Fibroblast of villous mesenchyme (primary cell): ENCODE measurements at regions not wholly inside any gene's neighbourhood (a gene's known extent, or its start where the extent isn't known, plus 50 kb on each side); places are given as distances from the start of the nearest gene placed in this dataset.

Experiments
- DNase-seq: peaks from one replicate; pipeline ENCODE4 v3.0.0-alpha.2; 2010; ENCODE audit warnings: low read depth
- H3K4me3 ChIP-seq: 2 replicates; pipeline ENCODE4 v1.5.1; 2011; ENCODE audit warnings: low read depth, mild to moderate bottlenecking, low read length
- TF ChIP-seq, protein P1 (sequence below): IDR thresholded peaks from 2 replicates; pipeline ENCODE4 v1.5.1; 2012; ENCODE audit warnings: low read depth, mild to moderate bottlenecking, low read length; ENCODE audit not compliant: insufficient read depth

DNA sequence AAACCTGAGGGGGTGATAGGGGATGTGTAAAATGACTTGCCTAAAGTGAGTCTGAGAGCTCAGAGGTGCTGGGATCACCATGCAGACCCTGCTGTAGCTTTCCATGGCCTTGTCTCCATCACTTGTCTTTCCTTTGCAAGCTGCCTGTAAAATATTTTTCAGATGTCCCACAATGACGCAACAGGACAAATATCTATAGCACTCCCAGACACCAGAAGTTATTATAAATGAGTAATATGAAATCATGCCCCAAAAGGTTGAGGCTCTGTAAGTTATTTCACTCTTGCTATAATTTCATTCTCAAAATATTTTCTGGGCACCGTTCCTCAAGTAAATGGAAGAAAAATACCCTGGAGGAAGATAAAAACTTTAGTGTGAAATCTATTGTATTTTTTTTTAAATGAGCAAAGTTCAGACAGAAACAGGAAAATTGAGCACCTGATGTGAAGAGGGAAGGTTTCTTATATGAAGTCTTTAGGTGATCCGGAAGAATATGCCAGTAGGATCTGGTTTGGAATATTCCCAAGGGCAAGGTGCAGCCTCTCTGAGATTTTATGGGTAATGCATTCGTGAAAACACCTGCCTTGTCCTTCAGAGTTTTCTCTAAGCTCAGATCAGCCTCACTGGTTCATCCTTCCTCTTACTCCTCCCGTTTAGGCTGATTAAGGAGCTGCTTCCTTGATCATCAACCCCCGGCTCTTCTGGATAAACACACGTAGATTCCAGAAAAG lies 138.3 kb upstream of the DMAC1 start:
- no peak overlapping the region for H3K4me3 ChIP-seq
- TF ChIP-seq, protein P1, sequence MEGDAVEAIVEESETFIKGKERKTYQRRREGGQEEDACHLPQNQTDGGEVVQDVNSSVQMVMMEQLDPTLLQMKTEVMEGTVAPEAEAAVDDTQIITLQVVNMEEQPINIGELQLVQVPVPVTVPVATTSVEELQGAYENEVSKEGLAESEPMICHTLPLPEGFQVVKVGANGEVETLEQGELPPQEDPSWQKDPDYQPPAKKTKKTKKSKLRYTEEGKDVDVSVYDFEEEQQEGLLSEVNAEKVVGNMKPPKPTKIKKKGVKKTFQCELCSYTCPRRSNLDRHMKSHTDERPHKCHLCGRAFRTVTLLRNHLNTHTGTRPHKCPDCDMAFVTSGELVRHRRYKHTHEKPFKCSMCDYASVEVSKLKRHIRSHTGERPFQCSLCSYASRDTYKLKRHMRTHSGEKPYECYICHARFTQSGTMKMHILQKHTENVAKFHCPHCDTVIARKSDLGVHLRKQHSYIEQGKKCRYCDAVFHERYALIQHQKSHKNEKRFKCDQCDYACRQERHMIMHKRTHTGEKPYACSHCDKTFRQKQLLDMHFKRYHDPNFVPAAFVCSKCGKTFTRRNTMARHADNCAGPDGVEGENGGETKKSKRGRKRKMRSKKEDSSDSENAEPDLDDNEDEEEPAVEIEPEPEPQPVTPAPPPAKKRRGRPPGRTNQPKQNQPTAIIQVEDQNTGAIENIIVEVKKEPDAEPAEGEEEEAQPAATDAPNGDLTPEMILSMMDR: no peak
- DNase-seq: no peak

GRCh38 chr9:7936996-7937395 lies 137.4 kb upstream of the DMAC1 start:
- no peak overlapping the region for H3K4me3 ChIP-seq
- TF ChIP-seq, protein P1: no peak
- DNase-seq: no peak

DNA sequence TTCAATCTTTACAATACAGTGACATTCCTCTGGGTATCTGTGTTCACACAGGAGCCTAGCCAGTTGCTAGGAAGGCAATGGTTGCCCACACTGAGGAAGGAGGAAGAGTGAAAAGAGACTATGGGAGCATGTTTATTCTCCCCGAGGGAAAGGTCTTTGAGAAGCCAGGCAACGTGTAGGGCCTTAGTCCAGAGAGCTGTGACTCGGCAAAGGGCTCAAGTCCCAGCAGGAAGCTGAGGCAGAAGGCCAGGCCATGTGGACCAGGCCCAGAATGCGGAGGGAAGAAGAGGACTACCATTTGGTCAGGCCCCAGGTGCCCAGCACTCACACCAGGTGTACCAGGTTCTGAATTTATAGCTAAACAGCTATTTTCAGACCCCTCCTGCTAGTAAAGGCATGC lies 136.6 kb upstream of the DMAC1 start:
- TF ChIP-seq, protein P1: no peak
- H3K4me3 ChIP-seq: no peak overlapping the region
- no peak for DNase-seq

- TF ChIP-seq, protein P1: no peak
- no peak for DNase-seq
- no peak overlapping the region for H3K4me3 ChIP-seq
These were observed 136.1 kb upstream of the DMAC1 start for GRCh38 chr9:7935681-7936080.

- TF ChIP-seq, protein P1: no peak
- H3K4me3 ChIP-seq: no peak overlapping the region
- no peak for DNase-seq
These were observed 133.2 kb upstream of the DMAC1 start for GRCh38 chr9:7932767-7933166.

DNA sequence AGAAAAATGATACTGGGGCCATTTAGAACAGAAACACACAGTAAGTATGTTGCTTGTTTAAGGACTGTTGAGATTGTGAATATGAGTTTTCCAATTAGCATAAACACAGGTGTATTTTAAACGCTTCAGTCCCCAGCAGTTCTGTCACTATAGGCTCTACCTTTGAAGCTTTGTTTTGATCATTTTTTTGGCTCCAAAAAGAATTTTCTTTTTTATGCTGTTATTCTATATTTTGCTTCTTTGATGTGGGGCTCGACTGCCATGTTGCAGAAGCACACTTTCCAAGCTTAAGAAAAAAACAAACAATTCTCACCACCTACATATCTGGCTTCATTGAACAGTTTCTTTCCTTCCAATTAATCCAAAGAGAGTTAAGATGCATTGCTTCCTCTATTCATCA lies 131.0 kb upstream of the DMAC1 start:
- DNase-seq: no peak
- TF ChIP-seq, protein P1: no peak
- H3K4me3 ChIP-seq: no peak overlapping the region

- TF ChIP-seq, protein P1: no peak
- DNase-seq: no peak
- H3K4me3 ChIP-seq: no peak overlapping the region
These were observed 122.1 kb upstream of the DMAC1 start for GRCh38 chr9:7921545-7922197.
